Activated CD8-positive, alpha-beta memory T cell treated with anti-CD3 and anti-CD28 coated beads, Interleukin-2, amount 50 U/mL, for 24 hours (primary cell): ENCODE measurements at regions not wholly inside any gene's neighbourhood (a gene's known extent, or its start where the extent isn't known, plus 50 kb on each side); places are given as distances from the start of the nearest gene placed in this dataset.

Source experiments
- DNase-seq: peaks from one replicate; pipeline ENCODE4 v3.0.0-alpha.2; 2020; ENCODE audit errors: extremely low read depth

DNA sequence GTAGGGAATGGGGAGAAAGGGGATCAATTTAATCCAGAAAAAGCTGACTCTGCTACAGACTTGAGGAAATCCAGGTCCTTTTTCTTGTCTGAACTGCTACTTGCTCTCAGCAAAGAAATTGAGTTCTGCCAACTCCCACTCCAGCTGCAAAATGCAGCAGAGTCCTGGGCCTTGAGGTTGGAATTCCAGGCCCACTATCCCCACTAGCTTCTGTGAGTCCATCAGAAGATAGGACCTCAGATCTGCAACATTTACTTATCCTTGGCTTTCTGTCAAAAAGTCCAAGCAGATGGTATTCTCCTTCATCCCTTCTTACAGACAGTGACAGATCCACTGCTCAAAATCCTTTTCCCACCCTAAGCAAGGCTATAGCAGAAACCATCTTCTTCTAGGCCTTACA lies 219.2 kb downstream of the ARHGAP12 start:
- no peak for DNase-seq

DNA sequence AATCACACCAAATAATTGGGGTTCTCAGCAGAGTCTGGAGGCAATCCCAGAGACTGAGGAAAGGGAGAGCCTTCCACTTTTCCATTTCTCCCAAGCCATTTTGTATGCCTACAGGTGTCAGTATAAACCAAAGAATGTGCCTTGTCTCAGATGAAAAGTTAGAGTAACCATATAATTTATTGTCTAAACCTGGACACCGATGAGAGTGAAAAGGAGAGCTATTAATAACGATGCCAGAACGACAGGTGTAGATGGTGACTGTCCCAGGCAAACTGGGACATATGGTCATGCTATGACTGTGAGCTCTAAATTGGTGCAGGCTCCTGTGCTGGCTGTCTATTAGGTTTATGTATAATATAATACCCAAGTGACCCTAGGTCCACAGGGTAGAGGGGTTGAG lies 219.6 kb downstream of the ARHGAP12 start:
- DNase-seq: no peak

DNA sequence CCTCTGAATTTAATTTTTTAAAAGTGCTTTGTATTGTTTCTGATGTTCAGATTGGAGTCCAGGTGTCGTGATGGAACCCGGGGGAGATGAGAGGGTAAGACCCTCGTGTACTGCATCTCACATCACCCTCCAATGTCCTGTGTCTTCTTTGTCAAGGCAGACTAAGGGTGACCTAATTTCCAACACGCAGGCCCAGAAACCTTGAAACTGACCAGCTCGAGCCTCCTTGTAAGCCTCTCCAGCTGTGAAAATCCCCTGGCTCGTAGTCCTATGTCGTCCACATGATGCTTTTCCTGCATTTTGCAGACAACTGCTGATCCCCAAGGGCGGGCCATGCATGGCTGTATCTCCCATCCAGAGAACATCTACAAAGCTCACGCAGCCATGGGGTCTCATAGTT lies 220.2 kb downstream of the ARHGAP12 start:
- no peak for DNase-seq

DNA sequence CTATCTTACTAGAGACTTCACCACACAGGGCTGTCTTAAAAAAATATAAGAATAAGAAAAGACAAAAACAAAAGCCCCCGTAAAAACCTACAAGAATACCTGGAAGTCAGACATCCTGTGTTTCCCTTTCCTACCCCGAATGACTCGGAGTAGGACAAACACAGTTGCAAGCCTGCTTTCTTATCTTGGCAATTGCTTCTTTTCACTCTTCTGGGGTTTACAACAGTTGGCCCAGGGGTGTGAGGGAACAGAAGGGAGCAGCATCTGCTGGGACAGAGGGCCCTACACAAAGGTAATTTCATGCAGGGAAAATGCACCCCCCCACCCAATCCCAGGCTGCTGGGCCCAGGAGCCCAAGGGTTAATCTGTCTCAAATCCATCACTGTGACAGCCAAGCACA lies 220.6 kb downstream of the ARHGAP12 start:
- no peak for DNase-seq

DNA sequence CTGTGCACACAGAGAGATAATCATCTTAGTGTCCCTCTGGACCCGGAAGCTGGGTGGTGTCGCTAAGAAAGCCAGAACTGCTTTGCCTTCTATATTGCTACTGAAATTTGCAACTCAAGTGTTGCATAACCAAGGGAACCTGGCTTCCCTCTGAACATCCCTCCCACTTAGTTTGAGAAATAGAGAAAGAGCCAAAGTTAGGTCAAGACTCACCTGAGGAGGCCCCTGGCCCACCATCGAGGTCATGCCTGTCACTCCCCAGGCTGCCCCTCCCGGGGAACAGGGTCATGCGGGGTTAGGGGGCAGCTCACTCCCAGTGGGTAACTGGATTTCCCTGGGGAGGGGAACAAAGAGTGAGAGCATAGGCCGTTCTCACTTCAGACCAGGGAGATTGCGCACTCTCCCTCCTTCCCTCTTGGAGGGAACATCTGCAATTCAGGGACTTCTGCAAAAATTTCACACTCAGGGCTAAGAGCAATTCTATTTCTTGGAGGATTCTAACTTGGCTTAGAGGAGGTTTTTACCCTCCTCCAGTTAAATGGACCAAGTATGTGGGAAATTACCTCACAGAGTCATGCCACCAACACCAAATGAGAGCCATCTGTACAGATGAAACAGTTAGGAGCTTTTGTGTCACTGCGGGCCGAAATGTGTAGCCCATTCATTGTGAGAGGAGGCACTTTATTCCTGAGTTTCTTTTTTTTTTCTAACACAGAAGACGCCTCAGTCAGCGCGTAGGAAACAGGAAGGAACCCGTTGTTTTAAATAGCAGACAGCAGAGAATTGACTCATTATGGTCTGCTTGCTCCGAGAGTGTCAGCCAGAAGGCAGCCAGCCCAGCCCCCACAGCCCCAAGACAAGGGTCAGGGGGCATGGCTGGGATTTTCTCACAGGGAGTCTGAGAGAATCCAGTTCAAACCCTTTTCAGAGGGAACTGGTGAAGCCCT lies 221.3 kb downstream of the ARHGAP12 start:
- DNase-seq: no peak

DNA sequence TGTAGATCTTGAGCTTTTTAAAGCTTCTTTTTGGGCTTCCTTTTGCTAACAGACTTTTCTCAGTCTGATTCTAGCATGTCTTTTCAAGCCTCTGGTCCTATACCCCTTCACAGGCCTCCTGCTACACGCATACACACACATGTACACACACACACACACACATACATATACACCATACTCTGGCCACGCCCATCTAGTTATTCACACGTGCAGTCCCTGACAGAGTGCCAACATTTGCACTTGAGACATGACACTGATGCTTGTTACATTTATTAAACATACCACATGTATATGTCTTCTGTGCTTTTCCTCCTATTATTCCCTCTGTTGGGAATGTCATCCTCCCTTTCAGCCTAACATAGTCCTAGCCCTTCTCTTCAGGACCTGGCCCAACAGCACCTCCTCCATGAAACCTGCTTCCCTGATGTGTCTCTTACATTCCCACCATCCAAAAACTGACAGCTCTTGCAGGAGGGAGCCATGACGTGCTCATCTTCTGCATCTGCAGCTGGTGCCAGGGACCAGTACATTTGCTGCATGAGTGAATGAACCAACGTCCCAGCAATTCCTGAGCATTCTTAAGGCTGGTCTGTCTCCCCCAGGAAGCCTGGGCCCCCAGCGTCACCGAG lies 222.1 kb downstream of the ARHGAP12 start:
- DNase-seq: no peak

DNA sequence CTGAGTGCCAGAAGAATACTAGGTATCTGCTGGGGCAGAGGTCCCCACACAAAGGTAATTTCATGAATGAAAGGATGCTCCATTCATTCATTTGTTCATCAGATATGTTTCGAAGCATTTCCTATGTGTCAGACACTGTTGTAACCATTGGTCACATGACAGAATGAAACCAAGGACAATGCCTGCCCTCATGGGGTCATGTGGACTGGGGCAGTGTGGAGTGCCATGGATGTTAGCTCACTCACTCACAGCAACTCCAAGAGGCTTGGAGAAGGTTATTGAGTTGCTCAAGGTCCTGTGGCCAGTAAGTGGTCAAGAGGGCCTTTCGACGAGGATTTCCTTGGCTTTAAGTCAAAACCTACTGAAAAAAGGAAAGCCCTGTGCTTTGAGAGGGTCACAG lies 223.5 kb downstream of the ARHGAP12 start:
- DNase-seq: no peak

DNA sequence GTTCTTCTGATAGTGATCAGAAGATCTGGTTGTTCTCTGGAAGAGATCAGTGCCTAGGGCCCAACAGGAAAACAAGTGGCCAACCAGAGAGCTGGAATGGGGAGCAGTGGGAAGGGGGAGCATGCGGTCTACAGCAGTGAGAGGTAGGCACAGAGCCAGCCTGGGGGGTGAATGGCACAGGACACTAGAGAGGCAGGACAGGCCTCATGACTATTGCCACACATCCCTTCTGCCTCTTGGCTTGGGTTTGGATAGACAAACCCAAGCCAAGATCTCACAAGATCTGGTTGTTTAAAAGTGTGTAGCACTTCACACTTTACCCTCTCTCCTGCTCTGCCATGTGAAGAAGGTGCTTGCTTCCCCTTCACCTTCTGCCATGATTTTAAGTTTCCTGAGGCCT lies 224.4 kb downstream of the ARHGAP12 start:
- no peak for DNase-seq

DNA sequence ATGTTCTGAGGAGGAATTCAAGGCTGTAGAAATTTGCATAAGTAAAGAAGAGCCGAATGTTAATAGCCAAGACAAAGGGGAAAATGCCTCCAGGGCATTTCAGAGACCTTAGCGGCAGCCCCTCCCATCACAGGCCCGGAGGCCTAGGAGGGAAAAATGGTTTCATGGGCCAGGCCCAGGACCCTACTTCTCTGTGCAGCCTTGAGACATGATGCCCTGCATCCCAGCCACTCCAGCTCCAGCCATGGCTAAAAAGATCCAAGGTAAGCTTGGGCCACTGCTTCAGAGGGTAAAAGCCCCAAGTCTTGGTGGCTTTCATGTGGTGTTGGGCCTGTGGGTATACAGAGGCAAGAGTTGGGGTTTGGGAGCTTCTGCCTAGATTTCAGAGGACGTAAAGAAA lies 225.7 kb downstream of the ARHGAP12 start:
- DNase-seq: no peak

DNA sequence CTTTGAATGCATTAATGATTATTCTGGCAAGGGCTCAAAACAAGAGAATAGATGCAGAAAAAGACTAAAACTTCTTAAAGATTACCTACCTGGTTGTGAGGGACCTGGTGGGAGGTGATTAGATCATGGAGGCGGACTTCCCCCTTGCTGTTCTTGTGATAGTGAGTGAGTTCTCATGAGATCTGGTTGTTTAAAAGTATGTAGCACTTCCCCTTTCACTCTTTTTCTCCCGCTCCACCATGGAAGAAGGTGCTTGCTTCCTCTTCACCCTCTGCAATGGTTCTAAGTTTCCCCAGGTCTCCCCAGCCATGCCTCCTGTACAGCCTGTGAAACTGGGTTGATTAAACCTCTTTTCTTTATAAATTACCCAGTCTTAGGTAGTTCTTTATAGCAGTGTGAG lies 226.6 kb downstream of the ARHGAP12 start:
- no peak for DNase-seq

DNA sequence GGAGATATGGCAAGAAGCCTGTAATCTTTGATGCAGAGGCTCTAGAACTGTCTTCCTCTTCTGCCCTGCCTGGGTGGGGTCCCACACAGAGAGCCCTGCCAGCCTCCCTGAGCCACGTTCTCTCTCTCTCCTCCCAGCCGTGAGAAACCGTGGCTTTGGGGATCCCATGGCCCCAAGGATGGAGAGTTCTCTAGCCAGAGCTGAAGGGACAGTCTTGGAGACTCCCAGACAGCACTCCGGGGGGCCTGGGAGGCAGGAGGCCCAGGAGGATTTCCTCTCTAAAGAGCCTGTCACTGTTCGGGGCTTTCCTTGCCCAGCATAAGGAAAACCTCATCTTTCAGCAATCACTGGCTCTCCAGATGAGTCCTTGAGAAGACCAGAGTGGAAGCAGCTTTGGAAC lies 227.1 kb downstream of the ARHGAP12 start:
- no peak for DNase-seq

DNA sequence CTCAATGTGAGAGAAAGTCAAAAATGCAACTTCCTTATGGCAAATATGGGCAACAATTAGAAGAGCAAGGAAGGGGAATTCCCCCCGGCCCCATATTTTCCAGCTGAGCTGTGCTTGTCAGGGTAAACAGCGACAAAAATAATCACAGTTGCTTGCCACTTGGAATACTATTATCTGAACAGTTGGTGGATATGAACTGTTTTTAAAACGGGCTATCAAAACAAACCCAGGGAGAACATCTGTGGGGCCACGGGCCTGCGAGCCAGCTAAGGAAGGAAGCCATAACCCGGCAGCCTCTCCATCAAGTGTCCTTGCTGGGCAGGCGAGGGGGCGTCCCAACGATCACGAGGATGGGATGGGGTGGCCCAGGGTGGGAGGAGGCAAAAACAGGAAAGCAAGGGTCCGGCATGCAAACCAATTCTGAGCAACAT lies 228.4 kb downstream of the ARHGAP12 start:
- DNase-seq: no peak

DNA sequence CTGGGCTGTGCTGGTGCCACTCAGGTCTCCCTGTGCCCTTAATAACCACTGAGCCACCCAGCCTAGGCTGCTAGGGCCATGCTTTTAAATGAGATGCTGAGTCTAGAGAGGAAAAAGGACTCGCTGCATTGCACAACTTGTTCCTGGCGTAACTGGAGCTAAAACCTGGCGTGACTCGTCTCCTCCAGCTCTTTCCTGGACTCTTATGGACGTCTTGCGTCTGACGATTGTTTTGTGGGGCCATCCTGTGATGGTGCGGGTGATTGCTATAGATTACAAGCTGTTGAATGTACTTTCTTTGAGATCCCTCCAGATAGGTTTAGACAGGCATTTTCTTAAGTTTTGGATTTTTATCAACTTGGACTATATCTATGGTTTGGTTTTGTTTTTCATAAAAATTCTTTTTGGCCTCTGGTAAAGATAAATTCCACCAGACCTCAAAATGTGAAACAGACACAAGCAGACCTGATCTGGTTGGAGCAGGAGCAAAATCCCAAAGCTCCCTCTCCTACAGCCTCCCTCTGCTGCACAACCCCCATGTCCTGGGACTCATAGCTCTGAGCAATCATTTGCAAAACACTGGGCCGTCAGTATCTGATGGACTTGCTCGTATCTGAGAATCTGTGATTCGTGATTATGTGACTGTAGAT lies 230.3 kb downstream of the ARHGAP12 start:
- no peak for DNase-seq

DNA sequence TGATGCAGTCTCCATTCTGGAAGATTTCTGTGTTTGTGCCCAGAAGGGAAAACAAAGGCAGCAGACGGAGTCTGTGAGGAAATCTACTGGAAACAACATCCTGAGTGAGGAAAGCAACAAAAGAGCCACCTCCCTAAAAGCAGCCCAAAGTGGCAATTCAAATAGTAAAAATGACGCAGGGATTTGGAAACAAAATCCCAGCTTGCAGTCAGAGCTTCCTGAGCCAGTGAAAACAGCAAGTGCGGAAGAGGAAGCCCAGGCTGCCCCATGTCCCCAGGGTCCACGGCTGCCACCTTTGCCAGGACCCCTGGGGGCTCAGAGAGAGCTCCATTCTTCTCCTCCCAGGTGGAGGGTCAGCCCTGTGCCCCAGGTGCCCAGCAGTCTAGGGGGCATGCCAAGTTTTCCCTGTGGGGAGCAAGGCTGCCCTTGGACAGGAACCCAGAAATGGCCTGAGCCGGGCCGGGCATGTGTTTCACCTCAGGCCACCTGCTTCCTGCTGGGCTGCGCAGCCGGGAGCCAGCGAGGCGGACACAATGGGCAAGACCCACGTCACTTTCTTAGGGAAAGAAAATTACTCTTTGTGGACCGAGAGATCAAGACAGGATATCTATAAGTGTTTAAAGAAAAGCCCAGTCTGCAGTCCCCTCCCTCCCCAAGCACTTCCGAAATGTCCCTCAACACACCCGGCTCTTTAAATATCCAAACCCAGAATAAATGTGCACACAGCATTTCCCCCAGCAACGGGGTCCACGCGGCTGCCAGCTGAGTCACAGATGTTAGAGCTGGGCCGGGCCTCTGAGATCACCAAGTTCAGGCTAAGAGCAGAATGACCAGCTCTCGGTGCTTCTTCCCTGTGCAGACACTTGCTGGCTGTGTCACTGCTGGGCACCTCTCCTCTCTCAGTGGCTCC lies 231.1 kb downstream of the ARHGAP12 start:
- no peak for DNase-seq

DNA sequence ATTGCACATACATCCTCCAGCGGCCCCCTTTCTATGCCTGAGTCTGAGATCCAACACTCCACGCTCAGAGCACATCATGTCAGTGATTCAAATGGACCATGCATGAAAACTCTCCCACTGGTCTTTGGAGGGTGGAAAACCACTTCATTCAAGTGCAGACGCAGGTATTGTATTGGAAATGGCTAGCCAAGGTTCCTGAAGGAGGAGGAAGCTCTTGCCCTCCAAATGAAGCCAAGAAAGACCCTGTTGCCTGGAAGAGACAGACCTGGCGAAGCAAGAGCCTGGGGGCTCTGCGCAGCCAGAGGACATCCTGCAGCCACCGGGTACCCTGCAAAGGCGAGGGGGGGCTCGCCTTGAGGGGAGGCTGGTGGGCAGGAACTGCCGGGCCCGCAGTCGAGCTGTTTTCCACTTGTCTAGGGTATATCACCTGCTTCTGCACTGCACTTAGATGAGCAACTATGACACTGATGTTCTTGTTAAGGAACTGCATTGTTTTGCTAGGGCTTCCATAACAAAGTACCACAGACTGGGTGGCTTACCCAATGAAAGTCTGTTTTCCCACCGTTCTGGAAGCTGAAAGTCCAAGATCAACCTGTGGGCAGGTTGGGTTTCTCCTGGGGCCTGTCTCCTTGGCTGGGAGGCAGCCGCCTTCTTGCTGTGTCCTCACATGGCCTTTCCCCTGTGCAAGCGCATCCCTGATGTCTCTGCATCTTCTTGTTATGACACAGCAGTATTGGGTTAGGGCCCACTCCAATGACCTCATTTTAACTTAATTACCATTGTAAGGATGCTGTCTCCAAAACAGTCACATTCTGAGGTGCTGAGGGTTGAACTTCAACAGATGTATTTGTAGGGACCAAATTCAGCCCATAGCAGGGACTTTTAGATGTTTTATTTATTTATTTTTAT lies 233.4 kb downstream of the ARHGAP12 start:
- DNase-seq: no peak

DNA sequence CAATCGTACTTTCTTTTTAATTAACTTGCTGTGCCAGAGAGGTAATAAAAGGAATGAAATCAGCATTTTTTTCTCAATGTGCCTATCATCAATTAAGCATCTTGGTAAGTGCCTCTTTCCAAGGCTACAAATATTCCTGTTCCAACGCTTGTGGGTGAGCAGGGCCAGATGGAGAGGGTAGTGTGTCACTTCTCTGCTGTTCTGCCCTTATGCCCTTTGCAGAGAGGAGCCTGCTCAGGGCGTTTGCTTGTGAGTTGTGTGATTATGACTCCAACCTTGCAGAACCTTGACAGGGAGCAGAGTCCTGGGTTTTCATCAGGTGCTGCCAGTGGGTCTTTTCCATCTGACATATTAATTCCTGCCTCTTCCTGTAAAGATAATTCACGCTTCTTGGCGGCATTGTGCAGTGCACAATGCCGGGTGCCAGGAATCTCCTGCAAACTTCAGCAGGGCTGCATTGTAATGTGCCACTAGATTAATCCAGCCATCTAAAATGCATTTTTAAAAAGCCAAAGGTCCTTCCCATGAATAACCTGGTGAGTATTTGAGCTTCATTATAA lies 234.4 kb downstream of the ARHGAP12 start:
- no peak for DNase-seq

DNA sequence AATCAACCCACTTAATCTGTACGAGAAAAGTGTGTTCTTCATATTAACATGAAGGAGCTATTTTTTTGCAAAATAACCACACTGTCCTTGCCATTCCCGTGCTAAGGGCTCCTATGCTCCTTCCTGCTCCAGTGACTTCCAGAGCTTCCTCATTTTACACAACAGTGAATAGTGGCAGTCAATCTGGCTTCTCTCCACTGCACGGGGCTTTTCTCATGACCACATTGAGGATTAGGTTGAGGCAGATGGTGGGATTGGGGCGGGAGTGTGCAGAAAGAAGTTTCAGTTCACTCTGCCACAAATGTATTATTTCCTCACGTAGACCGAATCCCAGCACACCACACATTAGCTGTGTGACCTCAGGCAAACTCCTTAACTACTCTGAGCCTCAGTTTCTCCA lies 235.1 kb downstream of the ARHGAP12 start:
- DNase-seq: no peak

DNA sequence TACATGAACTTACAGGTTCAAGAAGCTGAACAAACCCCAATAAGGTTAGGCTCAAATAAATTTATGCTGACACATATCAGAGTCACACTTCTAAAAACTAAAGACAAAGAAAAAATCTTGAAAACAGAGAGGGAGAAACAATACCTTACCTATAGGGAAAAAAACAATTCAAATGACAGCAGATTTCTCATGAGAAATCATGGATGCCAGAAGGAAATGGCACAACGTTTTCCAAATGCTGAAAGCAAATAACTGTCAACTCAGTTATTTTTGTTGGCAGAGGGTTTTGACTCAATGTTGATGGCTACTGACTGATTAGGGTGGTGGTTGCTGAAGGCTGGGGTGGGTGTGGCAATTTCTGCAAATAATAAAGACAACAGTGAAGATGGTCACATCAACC lies 239.4 kb downstream of the ARHGAP12 start:
- DNase-seq: no peak

DNA sequence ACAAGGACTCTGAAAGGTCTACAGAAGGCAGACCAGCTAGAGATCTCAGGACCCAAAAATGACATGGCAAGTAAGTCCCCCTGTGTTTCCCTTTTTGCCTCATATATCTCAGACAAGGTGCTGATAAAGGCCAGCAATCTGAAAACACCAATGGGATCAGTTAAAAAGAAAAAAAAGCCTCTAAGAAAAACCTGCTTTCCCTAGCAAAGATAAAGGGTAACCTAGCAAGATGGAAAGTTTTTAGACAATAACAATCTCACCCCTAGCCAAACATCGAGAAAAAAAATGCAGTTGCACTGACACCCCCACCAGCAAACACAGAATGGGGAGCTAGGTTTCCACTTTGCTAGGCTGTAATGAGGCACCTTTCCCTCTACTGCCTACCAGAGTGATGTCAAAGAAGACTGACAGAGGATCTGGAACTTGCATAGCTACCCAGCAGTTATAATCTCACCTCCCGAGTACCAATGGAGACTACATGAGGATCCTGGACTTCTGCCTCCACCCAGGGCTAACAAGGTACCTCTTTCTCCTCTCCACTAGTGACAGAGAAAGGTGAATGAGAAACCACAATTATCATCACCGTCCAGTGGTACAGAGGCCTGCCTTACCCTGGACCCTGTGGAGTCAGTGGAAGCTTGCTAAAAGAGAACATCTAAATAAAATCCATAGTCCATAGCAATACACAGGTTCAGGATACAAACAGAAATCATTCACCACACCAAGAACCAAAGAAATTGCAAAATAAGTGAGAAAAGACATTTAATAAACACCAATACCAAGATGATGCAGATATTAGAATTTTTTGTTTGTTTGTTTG lies 240.8 kb downstream of the ARHGAP12 start:
- DNase-seq: no peak
